Endodermal cell (in vitro differentiated cells): ENCODE measurements at regions not wholly inside any gene's neighbourhood (a gene's known extent, or its start where the extent isn't known, plus 50 kb on each side); places are given as distances from the start of the nearest gene placed in this dataset.

Experiments
- DNase-seq: peaks from one replicate; pipeline ENCODE4 v3.0.0-alpha.2; 2017
- H3K27ac ChIP-seq: 2 replicates; pipeline ENCODE4 v1.5.1; 2013; ENCODE audit warnings: mild to moderate bottlenecking, low read depth, low read length, moderate library complexity
- H3K27me3 ChIP-seq: 2 replicates; pipeline ENCODE4 v1.6.1; 2013; ENCODE audit warnings: mild to moderate bottlenecking, low read length, moderate library complexity; ENCODE audit not compliant: insufficient read depth, control insufficient read depth, poor library complexity, severe bottlenecking
- H3K36me3 ChIP-seq: 2 replicates; pipeline ENCODE4 v1.7.0; 2013; ENCODE audit warnings: mild to moderate bottlenecking, low read length, moderate library complexity; ENCODE audit not compliant: control insufficient read depth, insufficient read depth
- H3K4me1 ChIP-seq: one replicate; pipeline ENCODE4 v1.7.0; 2013; ENCODE audit warnings: low read length; ENCODE audit not compliant: control insufficient read depth, insufficient read depth
- H3K4me3 ChIP-seq: 2 replicates; pipeline ENCODE4 v1.5.1; 2013; ENCODE audit warnings: mild to moderate bottlenecking, low read length, moderate library complexity
- H3K9ac ChIP-seq: 2 replicates; pipeline ENCODE4 v1.6.1; 2013; ENCODE audit warnings: mild to moderate bottlenecking, low read length, moderate library complexity; ENCODE audit not compliant: poor library complexity, severe bottlenecking; ENCODE audit errors: extremely low read depth
- H3K9me3 ChIP-seq: 2 replicates; pipeline ENCODE4 v1.6.1; 2013; ENCODE audit warnings: mild to moderate bottlenecking, low read length, moderate library complexity; ENCODE audit not compliant: control insufficient read depth
- H3K27ac Mint-ChIP-seq: 2 replicates; pipeline ENCODE4 v1.8.0; 2020; ENCODE audit warnings: mixed read lengths
- H3K27me3 Mint-ChIP-seq: 2 replicates; pipeline ENCODE4 v1.8.0; 2021; ENCODE audit warnings: mild to moderate bottlenecking, mixed read lengths; ENCODE audit not compliant: insufficient read depth
- H3K36me3 Mint-ChIP-seq: 2 replicates; pipeline ENCODE4 v1.8.0; 2020; ENCODE audit warnings: low read depth, mixed read lengths
- H3K4me1 Mint-ChIP-seq: 2 replicates; pipeline ENCODE4 v1.8.0; 2020; ENCODE audit warnings: mixed read lengths
- H3K4me3 Mint-ChIP-seq: 2 replicates; pipeline ENCODE4 v1.8.0; 2020; ENCODE audit warnings: mild to moderate bottlenecking, moderate library complexity, mixed read lengths
- H3K9me3 Mint-ChIP-seq: 2 replicates; pipeline ENCODE4 v1.8.0; 2020; ENCODE audit warnings: mild to moderate bottlenecking, mixed read lengths
- CTCF ChIP-seq: fragments of 200-600 bp; sonication (generic); conservative IDR thresholded peaks from 2 replicates; pipeline ENCODE4 v1.5.0; 2021; ENCODE audit warnings: antibody characterized with exemption, mild to moderate bottlenecking
- WGBS, 2 experiments: methylation state at CpG; one replicate each; pipeline versions ENCODE4 v1.1.5 to v1.1.7; 2013; ENCODE audit warnings: missing lambda C conversion rate in 2 of 2, mixed read lengths in 1 of 2; ENCODE audit not compliant: insufficient coverage in 1 of 2, insufficient read length in 1 of 2; 5-methylcytosine and 5-hydroxymethylcytosine counted together

- H3K9ac ChIP-seq: no peak overlapping the region
- H3K27ac ChIP-seq: no peak overlapping the region
- H3K4me3 Mint-ChIP-seq: no peak overlapping the region
- no peaks in the 10 kb centered on the region for H3K9me3 Mint-ChIP-seq
- no peak overlapping the region for H3K4me3 ChIP-seq
- TF ChIP-seq CTCF: no peak
- no peaks in the 10 kb centered on the region for H3K27me3 ChIP-seq
- no peaks in the 10 kb centered on the region for H3K9me3 ChIP-seq
- no peaks in the 10 kb centered on the region for H3K36me3 ChIP-seq
- H3K27ac Mint-ChIP-seq: no peak overlapping the region
- H3K4me1 ChIP-seq: no peaks in the 10 kb centered on the region
- no peaks in the 10 kb centered on the region for H3K36me3 Mint-ChIP-seq
- DNase-seq: no peak
- no peaks in the 10 kb centered on the region for H3K4me1 Mint-ChIP-seq
- H3K27me3 Mint-ChIP-seq: peaks cover 6% of the 10 kb centered on the region
- 94 to 95% methylated on average over 6 of the region's 6 CpGs for WGBS, 2 experiments
Measured at GRCh38 chr5:2101685-2102084, 219.0 kb upstream of the IRX4 start.

GRCh38 chr5:2096887-2097505 lies 214.3 kb upstream of the IRX4 start:
- Mint-ChIP-seq H3K36me3 (no peaks in the 10 kb centered on the region), H3K27ac (no peak overlapping the region), H3K9me3 (no peaks in the 10 kb centered on the region), H3K4me1 (no peaks in the 10 kb centered on the region), H3K4me3 (no peak overlapping the region), H3K27me3 (peaks cover 6% of the 10 kb centered on the region)
- Histone ChIP-seq H3K36me3 (no peaks in the 10 kb centered on the region), H3K4me1 (no peaks in the 10 kb centered on the region), H3K27ac (no peak overlapping the region), H3K27me3 (no peaks in the 10 kb centered on the region), H3K4me3 (no peak overlapping the region), H3K9me3 (no peaks in the 10 kb centered on the region), H3K9ac (no peak overlapping the region)
- WGBS, 2 experiments: 87 to 93% methylated on average over 14 to 22 of the region's 22 CpGs
- no peak for TF ChIP-seq CTCF
- no peak for DNase-seq

DNA sequence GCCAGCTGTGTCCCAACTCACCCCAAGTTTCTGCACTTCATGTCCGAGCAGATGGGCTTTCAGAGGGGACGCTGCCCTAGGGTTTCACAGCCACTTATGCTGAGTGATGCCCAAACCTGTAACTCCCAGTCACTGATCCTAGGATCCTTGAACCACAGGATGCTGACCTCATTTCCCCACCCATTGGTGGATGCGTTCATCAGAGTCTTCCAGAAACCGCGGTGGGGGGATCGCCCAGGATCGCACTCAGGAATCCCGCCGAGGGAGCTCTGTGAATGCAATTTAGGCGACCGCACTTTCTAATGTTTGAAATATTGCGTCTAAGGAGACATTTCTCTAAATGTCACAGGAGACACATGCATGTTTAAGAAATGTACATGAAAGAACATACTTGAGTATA lies 212.3 kb upstream of the IRX4 start:
- Histone ChIP-seq H3K4me3 (no peak overlapping the region), H3K27ac (no peak overlapping the region), H3K9ac (no peak overlapping the region), H3K4me1 (no peaks in the 10 kb centered on the region), H3K27me3 (no peaks in the 10 kb centered on the region), H3K36me3 (no peaks in the 10 kb centered on the region), H3K9me3 (no peaks in the 10 kb centered on the region)
- Mint-ChIP-seq H3K4me1 (no peaks in the 10 kb centered on the region), H3K27me3 (peaks cover 6% of the 10 kb centered on the region), H3K9me3 (no peaks in the 10 kb centered on the region), H3K27ac (no peak overlapping the region), H3K36me3 (no peaks in the 10 kb centered on the region), H3K4me3 (no peak overlapping the region)
- WGBS, 2 experiments: 96 to 98% methylated on average over 12 of the region's 12 CpGs
- no peak for DNase-seq
- TF ChIP-seq CTCF: no peak
